HG02623 (cell line): ENCODE measurements at regions not wholly inside any gene's neighbourhood (a gene's known extent, or its start where the extent isn't known, plus 50 kb on each side); places are given as distances from the start of the nearest gene placed in this dataset.
"Not testable (repeated sequence)": the region's sequence is repeated elsewhere in the genome, so short reads cannot be mapped to it uniquely, and the experiment has no call there.

Source experiments
- ATAC-seq: cut with Tn5 transposase; IDR thresholded peaks from one replicate; pipeline ENCODE4 v1.9.1; 2021; ENCODE audit warnings: moderate library complexity; ENCODE audit not compliant: unreplicated experiment

- ATAC-seq = no peak
Observed at GRCh38 chr13:87153371-87153770, 517.8 kb upstream of the SLITRK5 start.

- ATAC-seq = no peak
Observed at GRCh38 chr13:87166348-87166747, 504.8 kb upstream of the SLITRK5 start.

DNA sequence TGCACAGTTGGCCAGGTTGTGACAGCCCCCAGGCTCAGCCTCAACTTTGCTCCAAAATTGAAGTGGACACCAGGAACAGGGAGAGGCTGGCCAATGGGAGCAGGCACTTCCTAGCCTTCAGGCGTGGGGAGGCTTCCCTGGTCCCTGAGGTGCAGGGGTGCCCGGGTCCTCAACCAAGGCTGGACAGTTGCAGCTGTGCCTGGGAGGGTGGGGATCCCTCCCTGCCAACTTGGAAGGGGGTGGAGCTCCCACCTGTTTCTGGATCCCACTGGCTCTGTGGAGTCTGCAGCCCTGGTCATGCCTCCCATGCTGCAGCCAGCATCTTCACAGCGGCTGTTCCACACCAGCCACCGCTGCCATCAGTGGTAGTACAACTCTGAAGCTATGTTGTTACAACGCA, 502.8 kb upstream of the SLITRK5 start:
- no peak for ATAC-seq

DNA sequence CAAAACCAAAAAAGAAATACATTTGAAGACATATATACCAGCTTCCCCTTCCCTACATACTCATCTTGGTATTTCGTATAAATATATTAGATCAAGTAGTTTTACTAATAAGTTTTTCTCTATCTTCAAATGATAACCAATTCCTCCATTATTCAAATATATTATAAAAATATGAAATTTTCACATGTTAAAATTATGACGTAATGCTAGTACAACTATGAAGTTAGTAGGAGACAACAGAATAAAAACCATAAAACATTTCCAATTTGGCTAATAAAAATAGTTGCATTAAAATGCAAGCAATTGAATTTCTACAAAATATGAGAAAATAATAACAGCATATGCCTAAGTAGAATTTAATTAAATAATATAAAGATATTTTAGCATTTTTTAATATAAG, 501.8 kb upstream of the SLITRK5 start:
- ATAC-seq = no peak

- no peak for ATAC-seq
Observed at GRCh38 chr13:87172166-87172835, 498.9 kb upstream of the SLITRK5 start.

DNA sequence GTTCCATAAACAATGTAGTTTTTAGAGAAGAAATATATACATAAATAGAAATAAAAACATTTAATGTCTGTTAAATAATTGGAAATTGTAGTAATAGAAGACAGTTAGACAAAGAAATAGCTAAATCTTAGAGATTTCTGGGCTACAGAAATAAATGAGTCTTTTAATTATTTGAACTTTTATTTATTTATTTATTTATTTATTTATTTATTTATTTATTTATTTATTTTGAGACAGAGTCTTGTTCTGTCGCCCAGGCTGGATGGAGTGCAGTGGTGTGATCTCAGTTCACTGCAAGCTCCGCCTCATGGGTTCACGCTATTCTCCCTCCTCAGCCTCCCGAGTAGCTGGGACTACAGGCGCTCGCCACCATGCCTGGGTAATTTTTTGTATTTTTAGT, 486.0 kb upstream of the SLITRK5 start:
- not testable (repeated sequence) for ATAC-seq

GRCh38 chr13:87186647-87187046, 484.5 kb upstream of the SLITRK5 start:
- ATAC-seq = not testable (repeated sequence)

DNA sequence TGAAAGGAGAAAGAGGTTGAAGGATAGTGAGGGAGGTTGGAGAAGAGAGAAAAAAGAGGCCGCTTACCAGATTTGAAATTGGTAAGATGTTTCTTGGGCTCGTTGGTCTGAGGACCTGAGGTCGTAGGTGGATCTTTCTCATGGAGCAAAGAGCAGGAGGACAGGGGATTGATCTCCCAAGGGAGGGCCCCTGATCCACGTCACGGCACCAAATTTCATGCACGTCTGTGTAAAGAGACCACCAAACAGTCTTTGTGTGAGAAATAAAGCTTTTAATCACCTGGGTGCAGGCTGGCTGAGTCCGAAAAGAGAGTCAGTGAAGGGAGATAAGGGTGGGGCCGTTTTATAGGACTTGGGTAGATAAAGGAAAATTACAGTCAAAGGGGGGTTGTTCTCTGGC, 479.7 kb upstream of the SLITRK5 start:
- not testable (repeated sequence) for ATAC-seq

- ATAC-seq = no peak
Observed at GRCh38 chr13:87198371-87198770, 472.8 kb upstream of the SLITRK5 start.

- no peak for ATAC-seq
Observed at GRCh38 chr13:87206708-87207107, 464.5 kb upstream of the SLITRK5 start.

GRCh38 chr13:87207280-87208003, 463.7 kb upstream of the SLITRK5 start:
- ATAC-seq = no peak

DNA sequence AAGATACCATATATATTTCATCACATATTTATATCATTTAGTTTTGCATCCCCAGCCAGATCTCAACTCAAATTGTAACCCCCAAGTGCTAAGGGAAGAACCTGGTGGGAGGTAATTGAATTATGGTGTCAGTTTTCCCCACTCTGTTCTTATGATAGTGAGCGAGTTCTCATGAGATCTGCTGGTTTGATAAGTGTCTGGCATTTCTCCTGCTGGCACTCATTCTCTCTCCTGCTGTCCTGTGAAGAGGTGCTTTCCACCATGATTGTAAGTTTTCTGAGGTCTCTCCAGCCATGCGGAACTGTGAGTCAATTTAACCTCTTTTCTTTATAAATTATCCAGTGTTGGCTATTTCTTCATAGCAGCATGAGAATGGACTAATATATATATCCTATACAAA, 462.5 kb upstream of the SLITRK5 start:
- no peak for ATAC-seq

- ATAC-seq = no peak
Observed at GRCh38 chr13:87234981-87235380, 436.2 kb upstream of the SLITRK5 start.

DNA sequence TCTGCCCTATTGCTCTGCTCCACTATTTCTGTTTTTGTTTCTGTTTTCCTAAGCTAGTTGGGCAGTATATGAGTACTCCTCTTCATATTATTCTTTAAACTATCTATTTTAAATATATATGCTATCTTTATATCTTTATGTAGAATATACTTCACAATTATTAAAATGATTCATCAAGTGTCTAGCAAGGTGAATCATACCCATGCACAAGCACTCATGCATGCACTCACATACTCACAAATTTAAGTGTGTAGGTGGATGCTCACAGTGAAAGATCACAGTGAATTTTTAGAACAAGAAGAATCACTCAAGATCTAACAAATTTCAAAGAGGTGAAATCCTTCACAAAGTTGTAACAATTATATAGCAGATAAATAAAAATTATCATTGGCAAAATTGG, 435.6 kb upstream of the SLITRK5 start:
- ATAC-seq = no peak

DNA sequence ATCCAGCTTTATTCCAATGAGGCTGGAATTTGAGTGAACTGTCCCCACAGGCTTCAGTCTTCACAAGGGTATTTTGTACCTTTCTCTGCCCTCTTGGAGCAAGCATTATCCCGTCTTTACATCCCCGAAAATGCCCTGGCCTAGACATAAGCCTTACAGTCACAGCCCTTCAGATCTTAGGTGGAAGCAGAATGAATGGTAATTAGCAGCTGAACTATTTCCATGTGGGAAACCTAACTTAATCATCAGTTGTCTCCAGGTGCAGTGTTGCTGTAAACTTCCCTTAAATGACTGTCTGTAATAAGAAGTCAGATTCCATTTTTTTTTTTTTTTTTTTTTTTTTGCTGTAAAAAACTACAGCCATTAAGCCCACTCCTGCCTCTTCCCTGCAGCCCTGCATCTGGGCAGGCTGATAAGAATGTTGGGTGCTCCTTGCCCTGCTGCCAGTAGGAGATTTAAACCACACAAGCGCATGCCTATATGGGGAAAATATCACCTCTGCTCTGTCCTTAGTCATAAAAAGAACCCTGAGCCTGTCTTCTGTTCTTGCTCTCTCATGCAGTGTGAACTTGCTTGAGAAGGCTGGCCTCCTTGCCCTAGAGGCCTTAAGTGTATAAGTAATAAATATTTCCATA, 426.8 kb upstream of the SLITRK5 start:
- no peak for ATAC-seq

GRCh38 chr13:87249847-87250246, 421.3 kb upstream of the SLITRK5 start:
- not testable (repeated sequence) for ATAC-seq

DNA sequence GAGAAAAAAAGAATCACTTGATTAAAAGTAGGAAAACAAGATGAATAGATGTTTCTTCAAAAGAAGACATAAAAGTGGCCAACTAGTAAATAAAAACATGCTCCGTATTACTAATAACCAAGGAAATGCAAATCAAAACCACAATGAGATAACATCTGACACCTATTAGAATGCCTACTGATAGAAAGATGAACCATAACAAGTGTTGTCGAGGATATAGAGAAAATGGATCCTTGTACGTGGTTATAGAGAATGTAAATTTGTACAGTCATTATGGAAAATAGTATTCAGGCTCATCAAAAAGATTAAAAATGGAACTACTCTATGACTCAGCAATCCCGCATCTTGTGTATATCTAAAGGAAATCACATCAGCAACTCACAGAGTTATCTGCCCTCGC, 415.8 kb upstream of the SLITRK5 start:
- ATAC-seq = no peak

DNA sequence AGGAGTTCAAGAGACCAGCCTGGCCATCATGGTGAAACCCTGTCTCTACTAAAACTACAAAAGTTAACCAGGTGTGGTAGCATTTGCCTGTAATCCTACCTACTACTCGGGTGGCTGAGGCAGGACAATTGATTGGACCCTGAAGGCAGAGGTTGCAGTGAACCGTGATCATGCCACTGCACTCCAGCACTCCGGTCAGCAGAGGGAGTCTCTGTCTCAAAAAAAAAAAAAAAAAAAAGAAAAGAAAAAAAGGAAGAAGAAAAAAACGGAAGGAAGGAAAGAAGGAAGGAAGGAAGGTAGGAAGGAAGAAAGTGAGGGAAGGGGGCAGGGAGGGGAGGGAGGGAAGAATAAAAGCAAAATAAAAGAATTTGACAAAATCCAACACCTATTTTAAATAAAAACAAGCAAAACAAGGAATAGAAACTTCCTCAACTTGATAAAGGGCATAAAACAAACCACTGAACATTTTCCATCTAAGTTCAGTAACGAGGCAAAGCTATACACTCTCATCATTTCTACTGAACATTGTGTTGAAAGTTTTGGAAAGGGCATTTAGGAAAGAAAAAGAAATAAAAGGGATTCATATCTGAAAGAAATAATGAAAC, 411.6 kb upstream of the SLITRK5 start:
- ATAC-seq = no peak

GRCh38 chr13:87274209-87274819, 396.9 kb upstream of the SLITRK5 start:
- peak; percentile 61 for ATAC-seq

- no peak for ATAC-seq
Observed at GRCh38 chr13:87280139-87280538, 391.0 kb upstream of the SLITRK5 start.

GRCh38 chr13:87287721-87288120, 383.4 kb upstream of the SLITRK5 start:
- no peak for ATAC-seq
